ENCODE measurements at regions not wholly inside any gene's neighbourhood (a gene's known extent, or its start where the extent isn't known, plus 50 kb on each side); places are given as distances from the start of the nearest gene placed in this dataset.
"Not testable (repeated sequence)": the region's sequence is repeated elsewhere in the genome, so short reads cannot be mapped to it uniquely, and the experiment has no call there.

DNA sequence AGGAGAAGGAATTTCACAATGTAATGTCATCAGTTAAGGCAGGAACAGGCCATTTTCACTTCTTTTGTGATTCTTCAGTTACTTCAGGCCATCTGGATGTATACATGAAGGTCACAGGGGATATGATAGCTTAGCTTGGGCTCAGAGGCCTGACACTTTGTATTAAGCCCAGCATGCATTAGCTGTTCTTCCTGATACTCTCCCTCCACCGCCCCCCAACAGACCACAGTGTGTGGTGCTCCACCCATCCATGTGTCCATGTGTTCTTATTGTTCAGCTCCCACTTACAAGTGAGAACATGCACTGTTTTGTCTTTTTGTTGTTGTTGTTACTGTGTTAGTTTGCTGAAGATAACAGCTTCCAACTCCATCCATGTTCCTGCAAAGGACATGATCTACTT lies 1453.4 kb downstream of the FAM181B start:
- not testable (repeated sequence) for TF ChIP-seq BHLHE40 (IDR thresholded peaks at IDR 0.05; ENCODE audit: low read length); SMC3 (IDR thresholded peaks at IDR 0.05; ENCODE audit: low read length); CC2D1A (CRISPR knock-in tag; IDR thresholded peaks at IDR 0.05); ZNF672 (CRISPR knock-in tag; IDR thresholded peaks at IDR 0.05); ZSCAN22 (CRISPR knock-in tag; IDR thresholded peaks at IDR 0.05); JUND (CRISPR knock-in tag; IDR thresholded peaks at IDR 0.05); SRSF1 (optimal IDR thresholded peaks at IDR 0.05; ENCODE audit: low read depth, low read length); ZNF3 (CRISPR knock-in tag; IDR thresholded peaks at IDR 0.05)
- TF ChIP-seq, protein P1, sequence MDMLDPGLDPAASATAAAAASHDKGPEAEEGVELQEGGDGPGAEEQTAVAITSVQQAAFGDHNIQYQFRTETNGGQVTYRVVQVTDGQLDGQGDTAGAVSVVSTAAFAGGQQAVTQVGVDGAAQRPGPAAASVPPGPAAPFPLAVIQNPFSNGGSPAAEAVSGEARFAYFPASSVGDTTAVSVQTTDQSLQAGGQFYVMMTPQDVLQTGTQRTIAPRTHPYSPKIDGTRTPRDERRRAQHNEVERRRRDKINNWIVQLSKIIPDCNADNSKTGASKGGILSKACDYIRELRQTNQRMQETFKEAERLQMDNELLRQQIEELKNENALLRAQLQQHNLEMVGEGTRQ (IDR thresholded peaks at IDR 0.05; ENCODE audit: low read depth, low read length): not testable (repeated sequence)
- TF ChIP-seq, protein P1 (CRISPR knock-in tag; IDR thresholded peaks at IDR 0.05; ENCODE audit: borderline replicate concordance): not testable (repeated sequence)
- TF ChIP-seq, protein P2, sequence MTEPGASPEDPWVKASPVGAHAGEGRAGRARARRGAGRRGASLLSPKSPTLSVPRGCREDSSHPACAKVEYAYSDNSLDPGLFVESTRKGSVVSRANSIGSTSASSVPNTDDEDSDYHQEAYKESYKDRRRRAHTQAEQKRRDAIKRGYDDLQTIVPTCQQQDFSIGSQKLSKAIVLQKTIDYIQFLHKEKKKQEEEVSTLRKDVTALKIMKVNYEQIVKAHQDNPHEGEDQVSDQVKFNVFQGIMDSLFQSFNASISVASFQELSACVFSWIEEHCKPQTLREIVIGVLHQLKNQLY (CRISPR knock-in tag; IDR thresholded peaks at IDR 0.05): not testable (repeated sequence)
- TF ChIP-seq, protein P3, sequence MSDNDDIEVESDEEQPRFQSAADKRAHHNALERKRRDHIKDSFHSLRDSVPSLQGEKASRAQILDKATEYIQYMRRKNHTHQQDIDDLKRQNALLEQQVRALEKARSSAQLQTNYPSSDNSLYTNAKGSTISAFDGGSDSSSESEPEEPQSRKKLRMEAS (IDR thresholded peaks at IDR 0.05): not testable (repeated sequence)
